ENCODE measurements at regions not wholly inside any gene's neighbourhood (a gene's known extent, or its start where the extent isn't known, plus 50 kb on each side); places are given as distances from the start of the nearest gene placed in this dataset.

GRCh38 chr16:51017969-51018368 lies 133.1 kb downstream of the SALL1 start:
- TF ChIP-seq CTCF (IDR thresholded peaks at IDR 0.05) (no peak), POLR2A (IDR thresholded peaks at IDR 0.05) (no peak), POLR2AphosphoS5 (IDR thresholded peaks at IDR 0.05) (no peak)
